Astrocyte (in vitro differentiated cells and primary cell): ENCODE measurements at regions not wholly inside any gene's neighbourhood (a gene's known extent, or its start where the extent isn't known, plus 50 kb on each side); places are given as distances from the start of the nearest gene placed in this dataset.

Source experiments
- CTCF ChIP-seq: IDR thresholded peaks from 2 replicates; pipeline ENCODE4 v1.5.1; 2011; ENCODE audit warnings: low read depth, mild to moderate bottlenecking, inconsistent platforms, low read length, moderate library complexity; ENCODE audit not compliant: insufficient read depth
- EZH2 ChIP-seq: IDR thresholded peaks from 2 replicates; pipeline ENCODE4 v1.6.1; 2012; ENCODE audit warnings: mild to moderate bottlenecking, low read length, inconsistent platforms; ENCODE audit not compliant: insufficient read depth

GRCh38 chr13:103898481-103898880, 832.3 kb upstream of the SLC10A2 start:
- TF ChIP-seq CTCF (no peak), EZH2 (no peak)
